WTC11 (cell line): ENCODE measurements at regions not wholly inside any gene's neighbourhood (a gene's known extent, or its start where the extent isn't known, plus 50 kb on each side); places are given as distances from the start of the nearest gene placed in this dataset.

Experiments
- ATAC-seq: fragments of 200-7000 bp; cut with Tn5 transposase; 2 replicates; pipeline ENCODE4 v1.10.0; 2021; ENCODE audit warnings: mild to moderate bottlenecking, moderate library complexity
- CTCF ChIA-PET: fragments of 300-600 bp; sonication (Branson Sonifier 250); formaldehyde crosslinking; loops from one replicate; lab custom pipeline; 2021; ENCODE audit warnings: antibody characterized with exemption; lab: Charles Lee
- POLR2A ChIA-PET: fragments of 350-600 bp; sonication (Branson Sonifier 250); formaldehyde crosslinking; loops from one replicate; lab custom pipeline; 2021; ENCODE audit warnings: antibody characterized with exemption; lab: Charles Lee
- DNase-seq: peaks from one replicate; pipeline ENCODE4 v3.0.0; 2021; ENCODE audit warnings: low spot score
- H3K27ac Mint-ChIP-seq: 2 replicates; pipeline ENCODE4 v1.8.0; 2021; ENCODE audit warnings: mixed read lengths
- H3K27me3 Mint-ChIP-seq: 2 replicates; pipeline ENCODE4 v1.8.0; 2021; ENCODE audit warnings: low read depth, mild to moderate bottlenecking, moderate library complexity, mixed read lengths
- H3K36me3 Mint-ChIP-seq: 2 replicates; pipeline ENCODE4 v1.8.0; 2021; ENCODE audit warnings: mixed read lengths
- H3K4me1 Mint-ChIP-seq: 2 replicates; pipeline ENCODE4 v1.8.0; 2022; ENCODE audit warnings: mixed read lengths
- H3K4me3 Mint-ChIP-seq: 2 replicates; pipeline ENCODE4 v1.8.0; 2021; ENCODE audit warnings: mild to moderate bottlenecking, moderate library complexity, mixed read lengths
- H3K9me3 Mint-ChIP-seq: 2 replicates; pipeline ENCODE4 v1.8.0; 2021; ENCODE audit warnings: mixed read lengths
- ATF1 ChIP-seq: sonication (generic); formaldehyde crosslinking; IDR thresholded peaks from 2 replicates; pipeline ENCODE4 v1.8.1; 2023; ENCODE audit warnings: mild to moderate bottlenecking, moderate library complexity, missing genetic modification reagents
- FOXK1 ChIP-seq: sonication (generic); formaldehyde crosslinking; IDR thresholded peaks from 2 replicates; pipeline ENCODE4 v1.8.0; 2022; ENCODE audit warnings: mild to moderate bottlenecking, moderate library complexity, missing genetic modification reagents
- GRHL2 ChIP-seq: fragments of 250-450 bp; sonication (Bioruptor Pico); IDR thresholded peaks from 2 replicates; pipeline ENCODE4 v1.8.0; 2022; ENCODE audit warnings: mild to moderate bottlenecking, moderate library complexity; ENCODE audit not compliant: insufficient replicate concordance, severe bottlenecking
- GTF2I ChIP-seq: fragments of 250-450 bp; sonication (Bioruptor Pico); conservative IDR thresholded peaks from 2 replicates; pipeline ENCODE4 v1.4.0; 2021; ENCODE audit warnings: mild to moderate bottlenecking
- HMGA2 ChIP-seq: fragments of 250-450 bp; sonication (Bioruptor Pico); IDR thresholded peaks from 2 replicates; pipeline ENCODE4 v1.4.0; 2021; ENCODE audit warnings: mild to moderate bottlenecking, moderate library complexity
- MXD4 ChIP-seq: fragments of 250-450 bp; sonication (Bioruptor Pico); IDR thresholded peaks from 2 replicates; pipeline ENCODE4 v1.8.0; 2021; ENCODE audit warnings: mild to moderate bottlenecking, moderate library complexity, borderline replicate concordance
- NFE2L1 ChIP-seq: sonication (generic); formaldehyde crosslinking; IDR thresholded peaks from 2 replicates; pipeline ENCODE4 v1.8.1; 2023; ENCODE audit warnings: missing genetic modification reagents
- NR1H2 ChIP-seq: sonication (generic); formaldehyde crosslinking; IDR thresholded peaks from 2 replicates; pipeline ENCODE4 v1.9.0; 2021; ENCODE audit warnings: mild to moderate bottlenecking, moderate library complexity, missing genetic modification reagents
- SP1 ChIP-seq: sonication (generic); formaldehyde crosslinking; conservative IDR thresholded peaks from 2 replicates; pipeline ENCODE4 v1.8.1; 2022; ENCODE audit warnings: missing genetic modification reagents
- ZNF219 ChIP-seq: sonication (generic); formaldehyde crosslinking; IDR thresholded peaks from 2 replicates; pipeline ENCODE4 v1.8.0; 2023; ENCODE audit warnings: missing genetic modification reagents, mild to moderate bottlenecking, borderline replicate concordance
- TF ChIP-seq, protein P1 (sequence below): fragments of 250-450 bp; sonication (Bioruptor Pico); IDR thresholded peaks from 2 replicates; pipeline ENCODE4 v1.8.0; 2021; ENCODE audit warnings: mild to moderate bottlenecking
- TF ChIP-seq, protein P2 (sequence below): sonication (generic); formaldehyde crosslinking; IDR thresholded peaks from 2 replicates; pipeline ENCODE4 v1.8.1; 2023; ENCODE audit warnings: mild to moderate bottlenecking, missing genetic modification reagents, moderate library complexity
- TF ChIP-seq, protein P3 (sequence below): fragments of 250-450 bp; sonication (Bioruptor Pico); IDR thresholded peaks from 2 replicates; pipeline ENCODE4 v1.9.0; 2021; ENCODE audit warnings: mild to moderate bottlenecking
- TF ChIP-seq, protein P4 (sequence below): fragments of 250-450 bp; sonication (Bioruptor Pico); IDR thresholded peaks from 2 replicates; pipeline ENCODE4 v1.9.0; 2021; ENCODE audit warnings: mild to moderate bottlenecking, borderline replicate concordance
- TF ChIP-seq, protein P5 (sequence below): fragments of 250-450 bp; sonication (Bioruptor Pico); IDR thresholded peaks from 2 replicates; pipeline ENCODE4 v1.9.0; 2021; ENCODE audit warnings: mild to moderate bottlenecking

DNA sequence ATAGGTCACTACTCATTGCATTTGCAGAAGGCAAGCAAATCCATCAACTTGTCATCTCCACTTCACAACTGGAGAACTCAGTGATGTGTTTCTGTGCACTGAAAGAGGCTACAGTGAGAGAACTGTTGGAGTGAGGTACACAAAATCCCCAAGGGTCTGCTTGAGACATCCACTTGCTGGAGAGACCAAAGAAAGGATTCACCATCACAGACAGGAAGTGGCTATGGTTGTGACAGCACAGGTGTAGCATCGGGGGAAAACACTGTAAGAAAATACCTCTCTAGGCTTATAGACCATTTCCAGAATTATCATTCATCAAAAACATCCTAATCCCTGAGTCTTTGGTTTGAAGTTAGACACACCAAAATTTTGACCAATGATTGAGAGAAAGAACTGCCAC, 201.3 kb upstream of the OR4E1 start (continued):
- TF ChIP-seq, protein P1, sequence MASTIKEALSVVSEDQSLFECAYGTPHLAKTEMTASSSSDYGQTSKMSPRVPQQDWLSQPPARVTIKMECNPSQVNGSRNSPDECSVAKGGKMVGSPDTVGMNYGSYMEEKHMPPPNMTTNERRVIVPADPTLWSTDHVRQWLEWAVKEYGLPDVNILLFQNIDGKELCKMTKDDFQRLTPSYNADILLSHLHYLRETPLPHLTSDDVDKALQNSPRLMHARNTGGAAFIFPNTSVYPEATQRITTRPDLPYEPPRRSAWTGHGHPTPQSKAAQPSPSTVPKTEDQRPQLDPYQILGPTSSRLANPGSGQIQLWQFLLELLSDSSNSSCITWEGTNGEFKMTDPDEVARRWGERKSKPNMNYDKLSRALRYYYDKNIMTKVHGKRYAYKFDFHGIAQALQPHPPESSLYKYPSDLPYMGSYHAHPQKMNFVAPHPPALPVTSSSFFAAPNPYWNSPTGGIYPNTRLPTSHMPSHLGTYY (CRISPR knock-in tag) = no peak
- no peak for TF ChIP-seq MXD4 (CRISPR knock-in tag)
- no peak for TF ChIP-seq ATF1 (CRISPR knock-in tag)
- no peak for TF ChIP-seq GRHL2
- TF ChIP-seq NR1H2 = no peak
- TF ChIP-seq, all 79 proteins: peak for 0

DNA sequence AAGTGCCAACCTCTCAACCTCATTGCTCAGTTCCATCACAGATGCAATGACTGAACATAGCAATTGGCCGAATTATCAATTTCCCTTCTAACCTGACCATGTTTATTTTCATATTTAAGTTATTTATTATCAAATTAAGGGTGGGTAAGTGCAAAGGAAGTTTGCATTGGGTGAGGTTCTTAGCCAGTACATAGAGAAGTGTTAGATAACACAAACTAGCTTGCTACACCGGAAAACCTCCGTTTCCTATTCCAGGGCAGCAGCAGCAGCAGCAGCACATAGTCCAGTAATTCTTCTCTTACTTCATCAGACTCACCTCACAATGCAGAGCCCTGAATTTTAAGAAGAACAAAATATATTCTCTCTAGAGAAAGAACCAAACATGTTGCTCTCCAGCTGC, 200.5 kb upstream of the OR4E1 start:
- Mint-ChIP-seq H3K27me3 (peaks cover 16% of the 10 kb centered on the region), H3K4me3 (no peak overlapping the region), H3K27ac (no peak overlapping the region), H3K36me3 (no peaks in the 10 kb centered on the region), H3K4me1 (no peaks in the 10 kb centered on the region), H3K9me3 (peaks cover 7% of the 10 kb centered on the region)
- TF ChIP-seq, protein P2, sequence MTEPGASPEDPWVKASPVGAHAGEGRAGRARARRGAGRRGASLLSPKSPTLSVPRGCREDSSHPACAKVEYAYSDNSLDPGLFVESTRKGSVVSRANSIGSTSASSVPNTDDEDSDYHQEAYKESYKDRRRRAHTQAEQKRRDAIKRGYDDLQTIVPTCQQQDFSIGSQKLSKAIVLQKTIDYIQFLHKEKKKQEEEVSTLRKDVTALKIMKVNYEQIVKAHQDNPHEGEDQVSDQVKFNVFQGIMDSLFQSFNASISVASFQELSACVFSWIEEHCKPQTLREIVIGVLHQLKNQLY (CRISPR knock-in tag) = no peak
- no peak for TF ChIP-seq ZNF219 (CRISPR knock-in tag)
- TF ChIP-seq, protein P3, sequence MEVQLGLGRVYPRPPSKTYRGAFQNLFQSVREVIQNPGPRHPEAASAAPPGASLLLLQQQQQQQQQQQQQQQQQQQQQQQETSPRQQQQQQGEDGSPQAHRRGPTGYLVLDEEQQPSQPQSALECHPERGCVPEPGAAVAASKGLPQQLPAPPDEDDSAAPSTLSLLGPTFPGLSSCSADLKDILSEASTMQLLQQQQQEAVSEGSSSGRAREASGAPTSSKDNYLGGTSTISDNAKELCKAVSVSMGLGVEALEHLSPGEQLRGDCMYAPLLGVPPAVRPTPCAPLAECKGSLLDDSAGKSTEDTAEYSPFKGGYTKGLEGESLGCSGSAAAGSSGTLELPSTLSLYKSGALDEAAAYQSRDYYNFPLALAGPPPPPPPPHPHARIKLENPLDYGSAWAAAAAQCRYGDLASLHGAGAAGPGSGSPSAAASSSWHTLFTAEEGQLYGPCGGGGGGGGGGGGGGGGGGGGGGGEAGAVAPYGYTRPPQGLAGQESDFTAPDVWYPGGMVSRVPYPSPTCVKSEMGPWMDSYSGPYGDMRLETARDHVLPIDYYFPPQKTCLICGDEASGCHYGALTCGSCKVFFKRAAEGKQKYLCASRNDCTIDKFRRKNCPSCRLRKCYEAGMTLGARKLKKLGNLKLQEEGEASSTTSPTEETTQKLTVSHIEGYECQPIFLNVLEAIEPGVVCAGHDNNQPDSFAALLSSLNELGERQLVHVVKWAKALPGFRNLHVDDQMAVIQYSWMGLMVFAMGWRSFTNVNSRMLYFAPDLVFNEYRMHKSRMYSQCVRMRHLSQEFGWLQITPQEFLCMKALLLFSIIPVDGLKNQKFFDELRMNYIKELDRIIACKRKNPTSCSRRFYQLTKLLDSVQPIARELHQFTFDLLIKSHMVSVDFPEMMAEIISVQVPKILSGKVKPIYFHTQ (CRISPR knock-in tag) = no peak
- no peak for TF ChIP-seq NFE2L1 (CRISPR knock-in tag)
- no peak for TF ChIP-seq GTF2I (CRISPR knock-in tag)
- TF ChIP-seq FOXK1 = no peak
- TF ChIP-seq, protein P4, sequence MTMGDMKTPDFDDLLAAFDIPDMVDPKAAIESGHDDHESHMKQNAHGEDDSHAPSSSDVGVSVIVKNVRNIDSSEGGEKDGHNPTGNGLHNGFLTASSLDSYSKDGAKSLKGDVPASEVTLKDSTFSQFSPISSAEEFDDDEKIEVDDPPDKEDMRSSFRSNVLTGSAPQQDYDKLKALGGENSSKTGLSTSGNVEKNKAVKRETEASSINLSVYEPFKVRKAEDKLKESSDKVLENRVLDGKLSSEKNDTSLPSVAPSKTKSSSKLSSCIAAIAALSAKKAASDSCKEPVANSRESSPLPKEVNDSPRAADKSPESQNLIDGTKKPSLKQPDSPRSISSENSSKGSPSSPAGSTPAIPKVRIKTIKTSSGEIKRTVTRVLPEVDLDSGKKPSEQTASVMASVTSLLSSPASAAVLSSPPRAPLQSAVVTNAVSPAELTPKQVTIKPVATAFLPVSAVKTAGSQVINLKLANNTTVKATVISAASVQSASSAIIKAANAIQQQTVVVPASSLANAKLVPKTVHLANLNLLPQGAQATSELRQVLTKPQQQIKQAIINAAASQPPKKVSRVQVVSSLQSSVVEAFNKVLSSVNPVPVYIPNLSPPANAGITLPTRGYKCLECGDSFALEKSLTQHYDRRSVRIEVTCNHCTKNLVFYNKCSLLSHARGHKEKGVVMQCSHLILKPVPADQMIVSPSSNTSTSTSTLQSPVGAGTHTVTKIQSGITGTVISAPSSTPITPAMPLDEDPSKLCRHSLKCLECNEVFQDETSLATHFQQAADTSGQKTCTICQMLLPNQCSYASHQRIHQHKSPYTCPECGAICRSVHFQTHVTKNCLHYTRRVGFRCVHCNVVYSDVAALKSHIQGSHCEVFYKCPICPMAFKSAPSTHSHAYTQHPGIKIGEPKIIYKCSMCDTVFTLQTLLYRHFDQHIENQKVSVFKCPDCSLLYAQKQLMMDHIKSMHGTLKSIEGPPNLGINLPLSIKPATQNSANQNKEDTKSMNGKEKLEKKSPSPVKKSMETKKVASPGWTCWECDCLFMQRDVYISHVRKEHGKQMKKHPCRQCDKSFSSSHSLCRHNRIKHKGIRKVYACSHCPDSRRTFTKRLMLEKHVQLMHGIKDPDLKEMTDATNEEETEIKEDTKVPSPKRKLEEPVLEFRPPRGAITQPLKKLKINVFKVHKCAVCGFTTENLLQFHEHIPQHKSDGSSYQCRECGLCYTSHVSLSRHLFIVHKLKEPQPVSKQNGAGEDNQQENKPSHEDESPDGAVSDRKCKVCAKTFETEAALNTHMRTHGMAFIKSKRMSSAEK (CRISPR knock-in tag) = no peak
- no peak for TF ChIP-seq SP1 (CRISPR knock-in tag)
- TF ChIP-seq, protein P5, sequence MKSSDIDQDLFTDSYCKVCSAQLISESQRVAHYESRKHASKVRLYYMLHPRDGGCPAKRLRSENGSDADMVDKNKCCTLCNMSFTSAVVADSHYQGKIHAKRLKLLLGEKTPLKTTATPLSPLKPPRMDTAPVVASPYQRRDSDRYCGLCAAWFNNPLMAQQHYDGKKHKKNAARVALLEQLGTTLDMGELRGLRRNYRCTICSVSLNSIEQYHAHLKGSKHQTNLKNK (CRISPR knock-in tag) = no peak
- TF ChIP-seq HMGA2 (CRISPR knock-in tag) = no peak
- DNase-seq (no peak), ATAC-seq (no peak)
- POLR2A ChIA-PET = no interaction called here
- CTCF ChIA-PET = interaction anchor here (0.7 to 1.6 kb wide), 2 partner anchors 22 to 125 kb away, joined by 3 to 4 read pairs; no protein-coding TSS in a partner anchor
